ENCODE measurements at regions not wholly inside any gene's neighbourhood (a gene's known extent, or its start where the extent isn't known, plus 50 kb on each side); places are given as distances from the start of the nearest gene placed in this dataset.
"Not testable (repeated sequence)": the region's sequence is repeated elsewhere in the genome, so short reads cannot be mapped to it uniquely, and the experiment has no call there.

DNA sequence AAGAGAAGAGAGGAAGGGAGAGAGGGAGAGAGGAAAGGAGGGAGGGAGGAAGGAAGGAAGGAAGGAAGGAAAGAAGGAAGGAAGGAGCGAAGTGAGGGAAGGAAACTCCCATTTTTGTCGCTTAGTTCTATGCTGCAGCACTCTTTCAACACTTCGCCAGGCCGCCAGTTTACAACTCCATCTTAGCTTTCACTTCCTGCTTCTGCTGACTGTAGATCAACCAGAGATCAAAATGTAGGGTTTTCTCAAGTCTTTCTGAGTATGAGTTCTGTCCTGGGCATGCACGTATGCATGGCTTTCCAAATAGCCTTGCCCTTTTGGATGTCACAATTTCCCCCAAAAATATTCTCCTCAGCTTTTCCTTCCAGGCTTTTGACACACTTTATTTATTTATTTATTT is 723.4 kb downstream of the TRHDE start:
- no peak overlapping the region for H3K27ac ChIP-seq
- H3K9me3 ChIP-seq (ENCODE audit: low read depth): no peaks in the 10 kb centered on the region
- no peak for DNase-seq (ENCODE audit: low spot score)
- H3K4me2 ChIP-seq: no peak overlapping the region
- no peak overlapping the region for H3K4me3 ChIP-seq
- H3K27me3 ChIP-seq: no peaks in the 10 kb centered on the region
- H3K79me2 ChIP-seq: no peaks in the 10 kb centered on the region
- no peaks in the 10 kb centered on the region for H3K9me2 ChIP-seq (replicated peaks; ENCODE audit: insufficient read depth)
- no peaks in the 10 kb centered on the region for H4K20me1 ChIP-seq (ENCODE audit: insufficient read depth, poor library complexity, severe bottlenecking)
- WGBS (ENCODE audit: low lambda C conversion rate, missing lambda C conversion rate): 97% methylated on average over 5 of the region's 5 CpGs
- H3K36me3 ChIP-seq (replicated peaks; ENCODE audit: insufficient read depth, low read depth): no peaks in the 10 kb centered on the region
- H2AFZ ChIP-seq: no peak overlapping the region
- H3K4me1 ChIP-seq (ENCODE audit: insufficient read depth): no peaks in the 10 kb centered on the region
- no peak for TF ChIP-seq EZH2phosphoT487 (IDR thresholded peaks at IDR 0.05; ENCODE audit: low read depth, severe bottlenecking, unreplicated experiment)

DNA sequence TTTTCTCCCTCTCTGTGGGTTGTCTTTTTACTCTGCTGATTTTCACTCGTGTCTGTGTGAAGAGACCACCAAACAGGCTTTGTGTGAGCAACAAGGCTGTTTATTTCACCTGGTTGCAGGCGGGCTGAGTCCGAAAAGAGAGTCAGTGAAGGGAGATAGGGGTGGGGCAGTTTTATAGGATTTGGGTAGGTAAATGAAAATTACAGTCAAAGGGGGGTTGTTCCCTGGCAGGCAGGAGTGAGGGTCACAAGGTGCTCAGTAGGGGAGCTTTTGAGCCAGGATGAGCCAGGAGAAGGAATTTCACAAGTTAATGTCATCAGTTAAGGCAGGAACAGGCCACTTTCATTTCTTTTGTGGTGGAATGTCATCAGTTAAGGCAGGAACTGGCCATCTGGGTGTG is 729.6 kb downstream of the TRHDE start:
- not testable (repeated sequence) for H3K79me2 ChIP-seq; H3K27ac ChIP-seq; H3K4me1 ChIP-seq (ENCODE audit: insufficient read depth); H3K4me2 ChIP-seq; H2AFZ ChIP-seq; H3K36me3 ChIP-seq (replicated peaks; ENCODE audit: insufficient read depth, low read depth); H3K9me3 ChIP-seq (ENCODE audit: low read depth); H3K27me3 ChIP-seq; H4K20me1 ChIP-seq (ENCODE audit: insufficient read depth, poor library complexity, severe bottlenecking); DNase-seq (ENCODE audit: low spot score); H3K9me2 ChIP-seq (replicated peaks; ENCODE audit: insufficient read depth); H3K4me3 ChIP-seq
- WGBS (ENCODE audit: low lambda C conversion rate, missing lambda C conversion rate): 64% methylated on average over 3 of the region's 3 CpGs

DNA sequence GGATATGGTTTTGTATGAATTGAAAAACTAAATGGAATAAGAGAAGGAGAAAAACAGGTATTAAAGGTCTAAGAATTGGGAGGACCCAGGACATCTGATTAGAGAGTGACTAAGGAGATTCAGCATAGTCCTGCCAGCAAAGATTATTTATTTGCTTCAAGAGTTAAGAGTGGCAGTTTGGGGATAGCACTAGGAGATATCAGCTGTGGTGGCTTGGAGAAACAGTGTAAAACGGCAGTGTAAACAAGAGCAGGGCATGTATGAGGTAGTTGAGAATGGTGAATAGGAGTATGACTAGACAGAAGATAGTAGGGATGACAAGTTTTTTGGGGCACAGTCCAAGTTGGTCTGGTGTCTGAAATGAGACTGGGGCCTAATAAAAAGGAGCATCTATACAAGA is 730.3 kb downstream of the TRHDE start:
- not testable (repeated sequence) for H4K20me1 ChIP-seq (ENCODE audit: insufficient read depth, poor library complexity, severe bottlenecking); H3K4me3 ChIP-seq; H3K4me1 ChIP-seq (ENCODE audit: insufficient read depth); H2AFZ ChIP-seq; H3K27ac ChIP-seq; H3K4me2 ChIP-seq; H3K9me2 ChIP-seq (replicated peaks; ENCODE audit: insufficient read depth); H3K27me3 ChIP-seq; DNase-seq (ENCODE audit: low spot score); H3K36me3 ChIP-seq (replicated peaks; ENCODE audit: insufficient read depth, low read depth); H3K79me2 ChIP-seq; H3K9me3 ChIP-seq (ENCODE audit: low read depth)
- 65% methylated on average over 1 of the region's 1 CpG for whole genome bisulfite sequencing (ENCODE audit: low lambda C conversion rate, missing lambda C conversion rate)

DNA sequence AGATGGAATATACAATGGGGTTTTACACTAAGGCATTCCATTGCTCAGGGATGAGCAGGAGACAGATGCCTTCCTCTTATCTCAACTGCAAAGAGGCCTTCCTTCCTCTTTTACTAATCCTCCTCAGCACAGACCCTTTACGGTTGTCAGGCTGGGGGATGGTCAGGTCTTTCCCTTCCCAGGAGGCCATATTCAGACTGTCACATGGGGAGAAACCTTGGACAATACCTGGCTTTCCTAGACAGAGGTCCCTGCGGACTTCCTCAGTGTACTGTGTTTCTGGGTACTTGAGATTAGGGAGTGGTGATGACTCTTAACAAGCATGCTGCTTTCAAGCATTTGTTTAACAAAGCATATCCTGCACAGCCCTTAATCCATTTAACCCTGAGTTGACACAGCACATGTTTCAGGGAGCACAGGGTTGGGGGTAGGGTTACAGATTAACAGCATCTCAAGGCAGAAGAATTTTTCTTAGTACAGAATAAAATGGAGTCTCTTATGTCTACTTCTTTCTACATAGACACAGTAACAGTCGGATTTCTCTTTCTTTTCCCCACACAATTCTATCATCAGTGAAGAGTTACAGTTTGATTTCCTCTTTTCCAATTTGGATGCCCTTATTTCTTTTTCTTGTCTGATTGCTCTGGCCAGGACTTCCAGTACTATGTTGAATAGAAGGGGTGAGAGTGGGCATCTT is 737.1 kb downstream of the TRHDE start:
- not testable (repeated sequence) for H3K27ac ChIP-seq; H3K4me2 ChIP-seq; H3K4me1 ChIP-seq (ENCODE audit: insufficient read depth); H4K20me1 ChIP-seq (ENCODE audit: insufficient read depth, poor library complexity, severe bottlenecking); DNase-seq (ENCODE audit: low spot score); H3K9me2 ChIP-seq (replicated peaks; ENCODE audit: insufficient read depth); H3K9me3 ChIP-seq (ENCODE audit: low read depth); H3K36me3 ChIP-seq (replicated peaks; ENCODE audit: insufficient read depth, low read depth); H3K79me2 ChIP-seq; H2AFZ ChIP-seq; H3K4me3 ChIP-seq; H3K27me3 ChIP-seq
- 55% methylated on average over 3 of the region's 3 CpGs for WGBS (ENCODE audit: low lambda C conversion rate, missing lambda C conversion rate)

DNA sequence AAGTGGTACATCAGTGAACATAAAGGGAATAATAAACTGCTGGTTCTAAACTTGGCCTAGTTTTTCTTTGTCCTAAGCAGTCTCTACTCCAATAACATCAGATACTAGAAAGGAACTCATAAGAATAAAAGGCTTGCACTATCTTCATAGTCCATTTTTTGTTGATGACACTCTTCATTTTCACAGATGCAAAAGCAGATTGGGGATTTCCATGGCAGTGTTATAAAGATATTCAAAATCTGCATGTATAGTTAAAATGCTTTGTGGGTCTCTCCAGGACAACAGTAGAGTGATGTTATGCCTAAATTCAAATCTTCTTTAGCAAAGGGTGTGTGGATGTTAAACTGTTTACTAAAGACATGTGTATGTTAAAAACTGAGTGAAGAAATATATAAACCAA is 745.8 kb downstream of the TRHDE start:
- H3K4me2 ChIP-seq: no peak overlapping the region
- H3K9me2 ChIP-seq (replicated peaks; ENCODE audit: insufficient read depth): no peaks in the 10 kb centered on the region
- DNase-seq (ENCODE audit: low spot score): no peak
- no peaks in the 10 kb centered on the region for H3K4me1 ChIP-seq (ENCODE audit: insufficient read depth)
- H3K79me2 ChIP-seq: no peaks in the 10 kb centered on the region
- H3K4me3 ChIP-seq: no peak overlapping the region
- H3K27me3 ChIP-seq: no peaks in the 10 kb centered on the region
- no peaks in the 10 kb centered on the region for H3K9me3 ChIP-seq (ENCODE audit: low read depth)
- TF ChIP-seq EZH2phosphoT487 (IDR thresholded peaks at IDR 0.05; ENCODE audit: low read depth, severe bottlenecking, unreplicated experiment): no peak
- TF ChIP-seq, protein P1, sequence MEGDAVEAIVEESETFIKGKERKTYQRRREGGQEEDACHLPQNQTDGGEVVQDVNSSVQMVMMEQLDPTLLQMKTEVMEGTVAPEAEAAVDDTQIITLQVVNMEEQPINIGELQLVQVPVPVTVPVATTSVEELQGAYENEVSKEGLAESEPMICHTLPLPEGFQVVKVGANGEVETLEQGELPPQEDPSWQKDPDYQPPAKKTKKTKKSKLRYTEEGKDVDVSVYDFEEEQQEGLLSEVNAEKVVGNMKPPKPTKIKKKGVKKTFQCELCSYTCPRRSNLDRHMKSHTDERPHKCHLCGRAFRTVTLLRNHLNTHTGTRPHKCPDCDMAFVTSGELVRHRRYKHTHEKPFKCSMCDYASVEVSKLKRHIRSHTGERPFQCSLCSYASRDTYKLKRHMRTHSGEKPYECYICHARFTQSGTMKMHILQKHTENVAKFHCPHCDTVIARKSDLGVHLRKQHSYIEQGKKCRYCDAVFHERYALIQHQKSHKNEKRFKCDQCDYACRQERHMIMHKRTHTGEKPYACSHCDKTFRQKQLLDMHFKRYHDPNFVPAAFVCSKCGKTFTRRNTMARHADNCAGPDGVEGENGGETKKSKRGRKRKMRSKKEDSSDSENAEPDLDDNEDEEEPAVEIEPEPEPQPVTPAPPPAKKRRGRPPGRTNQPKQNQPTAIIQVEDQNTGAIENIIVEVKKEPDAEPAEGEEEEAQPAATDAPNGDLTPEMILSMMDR (IDR thresholded peaks at IDR 0.05; ENCODE audit: poor library complexity): no peak
- no peak for TF ChIP-seq EZH2 (IDR thresholded peaks at IDR 0.05; ENCODE audit: borderline replicate concordance)
- H2AFZ ChIP-seq: no peak overlapping the region
- no peak overlapping the region for H3K27ac ChIP-seq
- H4K20me1 ChIP-seq (ENCODE audit: insufficient read depth, poor library complexity, severe bottlenecking): no peaks in the 10 kb centered on the region
- no peaks in the 10 kb centered on the region for H3K36me3 ChIP-seq (replicated peaks; ENCODE audit: insufficient read depth, low read depth)

Data from hepatocyte (in vitro differentiated cells).